GM18873 (cell line): ENCODE measurements at regions not wholly inside any gene's neighbourhood (a gene's known extent, or its start where the extent isn't known, plus 50 kb on each side); places are given as distances from the start of the nearest gene placed in this dataset.

ENCODE experiments used
- ATAC-seq: cut with Tn5 transposase; IDR thresholded peaks from one replicate; pipeline ENCODE4 v1.9.1; 2021; ENCODE audit warnings: mild to moderate bottlenecking, moderate library complexity, moderate number of reproducible peaks; ENCODE audit not compliant: unreplicated experiment, low FRiP score

- no peak for ATAC-seq
These were observed 143.7 kb upstream of the ZFHX3 start for GRCh38 chr16:73191660-73192046.

- ATAC-seq: no peak
These were observed 143.0 kb upstream of the ZFHX3 start for GRCh38 chr16:73190688-73191659.

GRCh38 chr16:73190256-73190655 lies 142.3 kb upstream of the ZFHX3 start:
- ATAC-seq: no peak

- ATAC-seq: no peak
These were observed 141.2 kb upstream of the ZFHX3 start for GRCh38 chr16:73189136-73189535.

GRCh38 chr16:73186752-73187601 lies 139.0 kb upstream of the ZFHX3 start:
- no peak for ATAC-seq

GRCh38 chr16:73185737-73186136 lies 137.8 kb upstream of the ZFHX3 start:
- ATAC-seq: no peak

GRCh38 chr16:73183611-73184092 lies 135.7 kb upstream of the ZFHX3 start:
- ATAC-seq: no peak

GRCh38 chr16:73179705-73180331 lies 131.9 kb upstream of the ZFHX3 start:
- ATAC-seq: no peak

GRCh38 chr16:73177729-73178295 lies 129.9 kb upstream of the ZFHX3 start:
- ATAC-seq: no peak

GRCh38 chr16:73176577-73177013 lies 128.7 kb upstream of the ZFHX3 start:
- no peak for ATAC-seq

- no peak for ATAC-seq
These were observed 125.2 kb upstream of the ZFHX3 start for GRCh38 chr16:73172973-73173709.

GRCh38 chr16:73172241-73172972 lies 124.5 kb upstream of the ZFHX3 start:
- ATAC-seq: no peak

GRCh38 chr16:73171901-73172240 lies 123.9 kb upstream of the ZFHX3 start:
- no peak for ATAC-seq

GRCh38 chr16:73171380-73171779 lies 123.5 kb upstream of the ZFHX3 start:
- no peak for ATAC-seq

GRCh38 chr16:73170612-73171038 lies 122.7 kb upstream of the ZFHX3 start:
- ATAC-seq: no peak

GRCh38 chr16:73166947-73167550 lies 119.1 kb upstream of the ZFHX3 start:
- no peak for ATAC-seq

- ATAC-seq: no peak
These were observed 118.5 kb upstream of the ZFHX3 start for GRCh38 chr16:73166441-73166851.

- ATAC-seq: no peak
These were observed 115.4 kb upstream of the ZFHX3 start for GRCh38 chr16:73163238-73163815.
